SK-N-SH (cell line): ENCODE measurements at regions not wholly inside any gene's neighbourhood (a gene's known extent, or its start where the extent isn't known, plus 50 kb on each side); places are given as distances from the start of the nearest gene placed in this dataset.

Source experiments
- CTCF ChIA-PET: fragments of 300-600, 350-600 bp; formaldehyde crosslinking; extraction: SDS; loops from one replicate; lab custom pipeline; 2021; lab: Yijun Ruan, JAX
- POLR2A ChIA-PET: fragments of 350-600 bp; sonication (Branson Sonifier 250); formaldehyde crosslinking; extraction: SDS; loops from one replicate; lab custom pipeline; 2020; ENCODE audit warnings: antibody characterized with exemption, inconsistent platforms; lab: Yijun Ruan, JAX
- DNase-seq: peaks from one replicate; pipeline ENCODE4 v3.0.0; 2012
- H2AFZ ChIP-seq: fragments of 200-600 bp; sonication (generic); 2 replicates; pipeline ENCODE4 v1.8.1; 2016; ENCODE audit warnings: antibody characterized with exemption, mild to moderate bottlenecking, low read depth
- H3F3A ChIP-seq: fragments of 200-600 bp; sonication (generic); replicated peaks from 2 replicates; pipeline ENCODE3; 2016; ENCODE audit warnings: antibody characterized with exemption, mild to moderate bottlenecking; ENCODE audit not compliant: insufficient read depth
- H3K27ac ChIP-seq, 2 experiments: fragments of 200-500 bp in 1 of 2; fragments of 200-600 bp in 1 of 2; sonication (Bioruptor generic) in 1 of 2; sonication (generic), shearing (Covaris generic) in 1 of 2; 2 replicates each; pipeline versions ENCODE4 v1.5.1 to v1.6.1; 2014 to 2016; ENCODE audit warnings: low read depth in 2 of 2, inconsistent platforms in 1 of 2, low read length in 1 of 2, mild to moderate bottlenecking in 1 of 2, mixed read lengths in 1 of 2
- H3K27me3 ChIP-seq: fragments of 200-600 bp; sonication (generic), shearing (Covaris generic); 2 replicates; pipeline ENCODE4 v1.6.1; 2016; ENCODE audit warnings: mixed run types; ENCODE audit not compliant: insufficient read depth
- H3K36me3 ChIP-seq, 2 experiments: fragments of 200-500 bp in 1 of 2; fragments of 200-600 bp in 1 of 2; sonication (Bioruptor generic) in 1 of 2; sonication (generic) in 1 of 2; replicated peaks in 1 of 2; 2 replicates each; pipeline versions ENCODE3 to v1.5.1; 2014 to 2016; ENCODE audit warnings: low read length in 1 of 2, mild to moderate bottlenecking in 1 of 2; ENCODE audit not compliant: insufficient read depth in 2 of 2, control insufficient read depth in 1 of 2
- H3K4me1 ChIP-seq, 2 experiments: fragments of 200-500 bp in 1 of 2; fragments of 200-600 bp in 1 of 2; sonication (Bioruptor generic) in 1 of 2; sonication (generic), shearing (Covaris generic) in 1 of 2; 2 replicates each; pipeline versions ENCODE4 v1.5.1 to v1.6.1; 2014 to 2016; ENCODE audit warnings: low read depth in 1 of 2, low read length in 1 of 2, mixed run types in 1 of 2; ENCODE audit not compliant: insufficient read depth in 2 of 2, control insufficient read depth in 1 of 2
- H3K4me2 ChIP-seq: fragments of 200-600 bp; sonication (generic), shearing (Covaris generic); 2 replicates; pipeline ENCODE4 v1.6.1; 2017; ENCODE audit warnings: mixed run types
- H3K4me3 ChIP-seq, 2 experiments: fragments of 200-500 bp in 1 of 2; fragments of 200-600 bp in 1 of 2; sonication (Bioruptor generic) in 1 of 2; sonication (generic), shearing (Covaris generic) in 1 of 2; 2 replicates each; pipeline versions ENCODE4 v1.5.1 to v1.8.1; 2014 to 2016; ENCODE audit warnings: low read depth in 2 of 2, inconsistent platforms in 1 of 2, low read length in 1 of 2, mild to moderate bottlenecking in 1 of 2, mixed read lengths in 1 of 2, moderate library complexity in 1 of 2
- H3K79me2 ChIP-seq: fragments of 200-600 bp; sonication (generic); 2 replicates; pipeline ENCODE4 v1.8.1; 2017; ENCODE audit warnings: mild to moderate bottlenecking; ENCODE audit not compliant: insufficient read depth
- H3K9ac ChIP-seq: fragments of 200-600 bp; sonication (generic); 2 replicates; pipeline ENCODE4 v1.6.1; 2017; ENCODE audit warnings: mixed run types
- H3K9me2 ChIP-seq: fragments of 200-600 bp; sonication (generic); 2 replicates; pipeline ENCODE4 v1.6.1; 2017; ENCODE audit warnings: mixed run types
- H3K9me3 ChIP-seq: fragments of 200-600 bp; sonication (generic); 2 replicates; pipeline ENCODE4 v1.6.1; 2017; ENCODE audit warnings: mixed run types, mild to moderate bottlenecking, moderate library complexity
- H4K20me1 ChIP-seq: fragments of 200-600 bp; sonication (generic); 2 replicates; pipeline ENCODE4 v1.6.1; 2017; ENCODE audit warnings: mild to moderate bottlenecking, mixed run types; ENCODE audit not compliant: insufficient read depth
- ELF1 ChIP-seq: IDR thresholded peaks from 2 replicates; pipeline ENCODE4 v1.4.0; 2012
- FOXJ3 ChIP-seq: sonication (generic); formaldehyde crosslinking; IDR thresholded peaks from 2 replicates; pipeline ENCODE4 v1.5.1; 2020; ENCODE audit warnings: mild to moderate bottlenecking, missing genetic modification reagents
- FOXM1 ChIP-seq: IDR thresholded peaks from 2 replicates; pipeline ENCODE4 v1.4.0; 2012; ENCODE audit warnings: low read depth, mild to moderate bottlenecking
- JUND ChIP-seq: IDR thresholded peaks from 2 replicates; pipeline ENCODE4 v1.4.0; 2012
- POLR2AphosphoS5 ChIP-seq: IDR thresholded peaks from 2 replicates; pipeline ENCODE4 v1.6.1; 2012; ENCODE audit warnings: low read depth, low read length
- SMC3 ChIP-seq: IDR thresholded peaks from 2 replicates; pipeline ENCODE4 v1.6.1; 2012; ENCODE audit warnings: low read depth, low read length, improper control_type of control experiment
- YY1 ChIP-seq: IDR thresholded peaks from 2 replicates; pipeline ENCODE4 v1.4.0; 2012; ENCODE audit warnings: low read depth, mild to moderate bottlenecking
- WGBS: methylation state at CpG from one replicate; pipeline ENCODE4 v1.1.6; 2017; ENCODE audit warnings: low lambda C conversion rate; 5-methylcytosine and 5-hydroxymethylcytosine counted together
- TF ChIP-seq, protein P1 (sequence below): IDR thresholded peaks from 2 replicates; pipeline ENCODE4 v1.4.0; 2012; ENCODE audit warnings: low read depth, borderline replicate concordance
- TF ChIP-seq, protein P2 (sequence below): fragments of 150-350 bp; IDR thresholded peaks from 2 replicates; pipeline ENCODE4 v1.6.1; 2017; ENCODE audit warnings: antibody characterized with exemption, low read length, low read depth, borderline replicate concordance
- TF ChIP-seq, protein P3 (sequence below): IDR thresholded peaks from 2 replicates; pipeline ENCODE4; 2012
- TF ChIP-seq, protein P4 (sequence below): fragments of 200-600 bp; sonication (generic); IDR thresholded peaks from 2 replicates; pipeline ENCODE4 v1.6.1; 2017; ENCODE audit warnings: antibody characterized with exemption, mild to moderate bottlenecking, moderate library complexity
- TF ChIP-seq, protein P5 (sequence below): fragments of 150-350 bp; IDR thresholded peaks from 2 replicates; pipeline ENCODE4 v1.6.1; 2016; ENCODE audit warnings: mild to moderate bottlenecking, low read depth, low read length
- TF ChIP-seq, protein P6 (sequence below): IDR thresholded peaks from 2 replicates; pipeline ENCODE4 v1.6.1; 2012; ENCODE audit warnings: mild to moderate bottlenecking, low read depth, low read length, moderate library complexity

DNA sequence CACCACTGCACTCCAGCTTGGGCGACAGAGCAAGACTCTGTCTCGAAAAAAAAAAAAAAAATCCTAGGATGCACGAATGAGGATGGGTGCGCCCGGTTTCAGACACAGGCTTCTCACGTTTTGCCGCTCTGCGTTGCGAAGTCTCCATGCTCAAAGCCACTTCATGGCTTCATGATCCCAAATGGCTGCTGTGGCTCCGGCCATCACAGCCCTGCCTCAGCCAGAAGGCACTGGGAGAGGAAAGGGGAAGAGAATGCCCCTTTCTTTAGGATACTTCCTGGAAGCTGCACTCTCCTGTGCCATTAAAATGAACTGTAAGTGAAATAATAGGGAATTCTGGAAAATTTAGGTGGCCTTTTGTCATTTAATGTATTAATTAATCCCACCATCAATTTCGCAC is 116.4 kb upstream of the ANO1 start (continued):
- TF ChIP-seq SMC3 (no peak), JUND (no peak)
- TF ChIP-seq, protein P1, sequence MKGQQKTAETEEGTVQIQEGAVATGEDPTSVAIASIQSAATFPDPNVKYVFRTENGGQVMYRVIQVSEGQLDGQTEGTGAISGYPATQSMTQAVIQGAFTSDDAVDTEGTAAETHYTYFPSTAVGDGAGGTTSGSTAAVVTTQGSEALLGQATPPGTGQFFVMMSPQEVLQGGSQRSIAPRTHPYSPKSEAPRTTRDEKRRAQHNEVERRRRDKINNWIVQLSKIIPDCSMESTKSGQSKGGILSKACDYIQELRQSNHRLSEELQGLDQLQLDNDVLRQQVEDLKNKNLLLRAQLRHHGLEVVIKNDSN = no peak
- TF ChIP-seq, protein P2, sequence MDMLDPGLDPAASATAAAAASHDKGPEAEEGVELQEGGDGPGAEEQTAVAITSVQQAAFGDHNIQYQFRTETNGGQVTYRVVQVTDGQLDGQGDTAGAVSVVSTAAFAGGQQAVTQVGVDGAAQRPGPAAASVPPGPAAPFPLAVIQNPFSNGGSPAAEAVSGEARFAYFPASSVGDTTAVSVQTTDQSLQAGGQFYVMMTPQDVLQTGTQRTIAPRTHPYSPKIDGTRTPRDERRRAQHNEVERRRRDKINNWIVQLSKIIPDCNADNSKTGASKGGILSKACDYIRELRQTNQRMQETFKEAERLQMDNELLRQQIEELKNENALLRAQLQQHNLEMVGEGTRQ = no peak

DNA sequence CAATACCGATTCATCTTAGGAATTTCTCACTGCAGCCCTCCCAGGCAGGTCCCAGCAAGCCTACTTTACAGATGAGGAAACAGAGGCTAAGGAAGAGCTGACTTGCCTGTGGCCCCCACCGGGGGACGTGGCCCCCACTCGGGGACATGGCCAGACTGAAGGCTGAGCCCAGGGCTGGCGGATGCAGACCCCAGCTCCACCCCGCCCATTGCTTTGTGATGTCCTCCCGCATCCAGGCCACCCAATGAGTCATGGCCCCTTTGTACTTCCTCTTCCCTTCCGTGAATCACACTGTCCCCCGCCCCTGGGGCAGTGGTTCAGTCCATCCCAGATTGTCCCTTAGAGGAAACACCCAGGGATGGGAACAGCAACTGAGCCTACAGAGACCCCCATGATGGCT is 116.0 kb upstream of the ANO1 start:
- no peaks in the 10 kb centered on the region for H3F3A ChIP-seq
- WGBS = 58% methylated on average over 9 of the region's 9 CpGs
- H4K20me1 ChIP-seq = no peaks in the 10 kb centered on the region
- no peak for DNase-seq
- no peaks in the 10 kb centered on the region for H3K79me2 ChIP-seq
- ChIA-PET POLR2A (no interaction called here), CTCF (interaction anchor here (0.7 to 1.2 kb wide), 3 partner anchors 43 to 230 kb away, joined by 3 to 5 read pairs (median 3); no protein-coding TSS in a partner anchor)
- TF ChIP-seq, protein P3, sequence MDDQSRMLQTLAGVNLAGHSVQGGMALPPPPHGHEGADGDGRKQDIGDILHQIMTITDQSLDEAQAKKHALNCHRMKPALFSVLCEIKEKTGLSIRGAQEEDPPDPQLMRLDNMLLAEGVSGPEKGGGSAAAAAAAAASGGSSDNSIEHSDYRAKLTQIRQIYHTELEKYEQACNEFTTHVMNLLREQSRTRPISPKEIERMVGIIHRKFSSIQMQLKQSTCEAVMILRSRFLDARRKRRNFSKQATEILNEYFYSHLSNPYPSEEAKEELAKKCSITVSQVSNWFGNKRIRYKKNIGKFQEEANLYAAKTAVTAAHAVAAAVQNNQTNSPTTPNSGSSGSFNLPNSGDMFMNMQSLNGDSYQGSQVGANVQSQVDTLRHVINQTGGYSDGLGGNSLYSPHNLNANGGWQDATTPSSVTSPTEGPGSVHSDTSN = no peak
- TF ChIP-seq JUND (no peak), FOXM1 (no peak)
- H3K27me3 ChIP-seq = no peaks in the 10 kb centered on the region
- H3K4me1 ChIP-seq = peaks cover 0 to 2% of the 10 kb centered on the region in 2 experiments; a peak in 1 of 4 replicates
- no peak overlapping the region for H3K4me3 ChIP-seq
- no peak overlapping the region for H3K27ac ChIP-seq
- H3K36me3 ChIP-seq = no peaks in the 10 kb centered on the region
- no peak overlapping the region for H3K4me2 ChIP-seq
- no peaks in the 10 kb centered on the region for H3K9me3 ChIP-seq
- no peaks in the 10 kb centered on the region for H3K9me2 ChIP-seq
- no peak overlapping the region for H2AFZ ChIP-seq
- no peak overlapping the region for H3K9ac ChIP-seq

DNA sequence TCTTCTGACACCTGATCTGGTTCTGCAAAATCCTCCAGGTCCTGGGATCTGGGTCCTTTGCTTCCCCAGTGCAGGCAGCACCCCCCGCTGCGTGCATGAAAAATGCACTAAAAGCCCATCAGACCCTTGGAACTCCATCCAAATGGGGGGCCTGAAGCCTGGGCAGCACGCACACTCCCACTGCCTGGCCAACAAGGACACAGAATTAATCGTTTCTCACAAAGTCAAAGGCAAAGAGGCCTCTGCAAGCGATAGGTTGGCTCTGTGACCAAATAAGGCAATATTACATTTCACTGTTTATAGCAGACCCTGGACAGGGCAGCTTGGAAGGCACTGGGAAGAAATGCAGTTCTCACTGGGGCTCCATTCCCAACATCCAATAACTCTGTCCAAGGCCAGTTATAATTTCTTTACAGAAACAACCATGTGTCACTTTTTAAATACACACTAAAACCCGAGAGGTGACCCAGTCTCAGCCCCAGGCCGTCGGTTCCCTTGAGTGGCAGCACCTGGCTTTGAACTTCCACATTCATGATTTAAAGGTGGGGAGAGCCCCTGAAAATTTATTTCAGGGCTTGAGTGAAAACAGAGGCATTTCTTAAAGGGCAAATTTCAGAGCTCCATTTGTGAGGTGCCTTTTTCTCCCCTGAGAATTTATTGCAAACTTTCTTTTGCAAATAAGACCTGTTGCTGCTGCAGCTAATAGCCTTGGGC is 114.4 kb upstream of the ANO1 start:
- Histone ChIP-seq H3K4me1 (peaks cover 0 to 2% of the 10 kb centered on the region in 2 experiments; a peak in 1 of 4 replicates), H4K20me1 (no peaks in the 10 kb centered on the region), H3K4me3 (no peak overlapping the region), H3F3A (no peaks in the 10 kb centered on the region), H3K27ac (no peak overlapping the region), H3K27me3 (no peaks in the 10 kb centered on the region), H3K79me2 (no peaks in the 10 kb centered on the region), H3K4me2 (no peak overlapping the region), H3K9me3 (no peaks in the 10 kb centered on the region), H3K9ac (no peak overlapping the region), H2AFZ (no peak overlapping the region), H3K9me2 (no peaks in the 10 kb centered on the region), H3K36me3 (no peaks in the 10 kb centered on the region)
- DNase-seq = no peak
- WGBS = 56% methylated on average over 6 of the region's 8 CpGs
- POLR2A ChIA-PET = no interaction called here
- CTCF ChIA-PET = interaction anchor here (1.2 to 1.6 kb wide), 1 partner anchor 45 kb away, joined by 5 to 6 read pairs; no protein-coding TSS in a partner anchor
- TF ChIP-seq, protein P4, sequence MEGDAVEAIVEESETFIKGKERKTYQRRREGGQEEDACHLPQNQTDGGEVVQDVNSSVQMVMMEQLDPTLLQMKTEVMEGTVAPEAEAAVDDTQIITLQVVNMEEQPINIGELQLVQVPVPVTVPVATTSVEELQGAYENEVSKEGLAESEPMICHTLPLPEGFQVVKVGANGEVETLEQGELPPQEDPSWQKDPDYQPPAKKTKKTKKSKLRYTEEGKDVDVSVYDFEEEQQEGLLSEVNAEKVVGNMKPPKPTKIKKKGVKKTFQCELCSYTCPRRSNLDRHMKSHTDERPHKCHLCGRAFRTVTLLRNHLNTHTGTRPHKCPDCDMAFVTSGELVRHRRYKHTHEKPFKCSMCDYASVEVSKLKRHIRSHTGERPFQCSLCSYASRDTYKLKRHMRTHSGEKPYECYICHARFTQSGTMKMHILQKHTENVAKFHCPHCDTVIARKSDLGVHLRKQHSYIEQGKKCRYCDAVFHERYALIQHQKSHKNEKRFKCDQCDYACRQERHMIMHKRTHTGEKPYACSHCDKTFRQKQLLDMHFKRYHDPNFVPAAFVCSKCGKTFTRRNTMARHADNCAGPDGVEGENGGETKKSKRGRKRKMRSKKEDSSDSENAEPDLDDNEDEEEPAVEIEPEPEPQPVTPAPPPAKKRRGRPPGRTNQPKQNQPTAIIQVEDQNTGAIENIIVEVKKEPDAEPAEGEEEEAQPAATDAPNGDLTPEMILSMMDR = no peak
- TF ChIP-seq JUND (no peak), ELF1 (no peak), YY1 (no peak), SMC3 (no peak), FOXJ3 (CRISPR knock-in tag) (no peak), POLR2AphosphoS5 (no peak)
- TF ChIP-seq, protein P1 = no peak
- TF ChIP-seq, protein P5, sequence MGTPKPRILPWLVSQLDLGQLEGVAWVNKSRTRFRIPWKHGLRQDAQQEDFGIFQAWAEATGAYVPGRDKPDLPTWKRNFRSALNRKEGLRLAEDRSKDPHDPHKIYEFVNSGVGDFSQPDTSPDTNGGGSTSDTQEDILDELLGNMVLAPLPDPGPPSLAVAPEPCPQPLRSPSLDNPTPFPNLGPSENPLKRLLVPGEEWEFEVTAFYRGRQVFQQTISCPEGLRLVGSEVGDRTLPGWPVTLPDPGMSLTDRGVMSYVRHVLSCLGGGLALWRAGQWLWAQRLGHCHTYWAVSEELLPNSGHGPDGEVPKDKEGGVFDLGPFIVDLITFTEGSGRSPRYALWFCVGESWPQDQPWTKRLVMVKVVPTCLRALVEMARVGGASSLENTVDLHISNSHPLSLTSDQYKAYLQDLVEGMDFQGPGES = no peak
- TF ChIP-seq, protein P6, sequence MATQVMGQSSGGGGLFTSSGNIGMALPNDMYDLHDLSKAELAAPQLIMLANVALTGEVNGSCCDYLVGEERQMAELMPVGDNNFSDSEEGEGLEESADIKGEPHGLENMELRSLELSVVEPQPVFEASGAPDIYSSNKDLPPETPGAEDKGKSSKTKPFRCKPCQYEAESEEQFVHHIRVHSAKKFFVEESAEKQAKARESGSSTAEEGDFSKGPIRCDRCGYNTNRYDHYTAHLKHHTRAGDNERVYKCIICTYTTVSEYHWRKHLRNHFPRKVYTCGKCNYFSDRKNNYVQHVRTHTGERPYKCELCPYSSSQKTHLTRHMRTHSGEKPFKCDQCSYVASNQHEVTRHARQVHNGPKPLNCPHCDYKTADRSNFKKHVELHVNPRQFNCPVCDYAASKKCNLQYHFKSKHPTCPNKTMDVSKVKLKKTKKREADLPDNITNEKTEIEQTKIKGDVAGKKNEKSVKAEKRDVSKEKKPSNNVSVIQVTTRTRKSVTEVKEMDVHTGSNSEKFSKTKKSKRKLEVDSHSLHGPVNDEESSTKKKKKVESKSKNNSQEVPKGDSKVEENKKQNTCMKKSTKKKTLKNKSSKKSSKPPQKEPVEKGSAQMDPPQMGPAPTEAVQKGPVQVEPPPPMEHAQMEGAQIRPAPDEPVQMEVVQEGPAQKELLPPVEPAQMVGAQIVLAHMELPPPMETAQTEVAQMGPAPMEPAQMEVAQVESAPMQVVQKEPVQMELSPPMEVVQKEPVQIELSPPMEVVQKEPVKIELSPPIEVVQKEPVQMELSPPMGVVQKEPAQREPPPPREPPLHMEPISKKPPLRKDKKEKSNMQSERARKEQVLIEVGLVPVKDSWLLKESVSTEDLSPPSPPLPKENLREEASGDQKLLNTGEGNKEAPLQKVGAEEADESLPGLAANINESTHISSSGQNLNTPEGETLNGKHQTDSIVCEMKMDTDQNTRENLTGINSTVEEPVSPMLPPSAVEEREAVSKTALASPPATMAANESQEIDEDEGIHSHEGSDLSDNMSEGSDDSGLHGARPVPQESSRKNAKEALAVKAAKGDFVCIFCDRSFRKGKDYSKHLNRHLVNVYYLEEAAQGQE = no peak
